22Rv1 (cell line): ENCODE measurements at regions not wholly inside any gene's neighbourhood (a gene's known extent, or its start where the extent isn't known, plus 50 kb on each side); places are given as distances from the start of the nearest gene placed in this dataset.

Source experiments
- H3K27ac ChIP-seq: fragments of 450-650 bp; 2 replicates; pipeline ENCODE4 v1.5.1; 2017
- CTCF ChIP-seq: fragments of 450-650 bp; IDR thresholded peaks from 2 replicates; pipeline ENCODE4 v1.5.1; 2017; ENCODE audit warnings: mild to moderate bottlenecking
- ZFX ChIP-seq: fragments of 450-650 bp; IDR thresholded peaks from 2 replicates; pipeline ENCODE4 v1.6.1; 2017; ENCODE audit warnings: antibody characterized with exemption, borderline replicate concordance

- no peak overlapping the region for H3K27ac ChIP-seq
- TF ChIP-seq ZFX = no peak
- TF ChIP-seq CTCF = no peak
Measured at GRCh38 chr1:62937634-62938296, 153.8 kb downstream of the ATG4C start.

GRCh38 chr1:62941780-62942179 lies 157.8 kb downstream of the ATG4C start:
- TF ChIP-seq ZFX (no peak), CTCF (no peak)
- H3K27ac ChIP-seq = no peak overlapping the region

GRCh38 chr1:62946511-62946910 lies 162.6 kb downstream of the ATG4C start:
- no peak overlapping the region for H3K27ac ChIP-seq
- TF ChIP-seq ZFX (no peak), CTCF (no peak)

- TF ChIP-seq CTCF (no peak), ZFX (no peak)
Measured at GRCh38 chr1:62951428-62951827, 167.5 kb downstream of the ATG4C start.

GRCh38 chr1:62952596-62952995 lies 168.7 kb downstream of the ATG4C start:
- no peak overlapping the region for H3K27ac ChIP-seq
- TF ChIP-seq CTCF (no peak), ZFX (no peak)

More at GRCh38 chr1:62951428-62951827, 167.5 kb downstream of the ATG4C start:
- H3K27ac ChIP-seq = no peak overlapping the region

- TF ChIP-seq CTCF (no peak), ZFX (no peak)
- H3K27ac ChIP-seq = no peak overlapping the region
Measured at GRCh38 chr1:62953633-62954032, 169.7 kb downstream of the ATG4C start.

GRCh38 chr1:62954758-62955157 lies 170.8 kb downstream of the ATG4C start:
- H3K27ac ChIP-seq = no peak overlapping the region

More at GRCh38 chr1:62954758-62955157, 170.8 kb downstream of the ATG4C start:
- TF ChIP-seq CTCF = no peak
- no peak for TF ChIP-seq ZFX
